ENCODE measurements at regions not wholly inside any gene's neighbourhood (a gene's known extent, or its start where the extent isn't known, plus 50 kb on each side); places are given as distances from the start of the nearest gene placed in this dataset.

- CTCF ChIA-PET: no interaction called here
These were observed 54.9 kb downstream of the NKX2-1 start for GRCh38 chr14:36465178-36465577.

DNA sequence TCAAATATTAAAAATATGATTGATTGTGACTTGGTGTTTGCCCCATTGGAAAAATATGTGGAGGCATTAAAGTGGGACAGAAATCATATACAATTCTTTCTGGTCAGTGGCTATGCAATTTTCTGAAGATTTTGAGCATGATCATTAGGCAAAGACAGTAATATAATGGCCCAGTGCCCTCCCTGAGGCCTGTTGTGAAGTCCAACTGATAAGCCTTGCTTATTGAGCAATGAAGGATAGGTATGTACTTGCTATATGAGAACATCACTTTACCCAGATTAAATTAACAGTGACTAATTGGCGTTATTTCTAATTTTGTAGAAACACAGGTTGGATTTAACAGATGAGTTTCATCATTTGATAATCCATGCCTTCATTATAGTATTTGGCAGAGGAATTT lies 57.1 kb downstream of the NKX2-1 start:
- CTCF ChIA-PET: no interaction called here
- POLR2A ChIA-PET: no interaction called here

More at GRCh38 chr14:36465178-36465577, 54.9 kb downstream of the NKX2-1 start:
- POLR2A ChIA-PET: no interaction called here

- POLR2A ChIA-PET: no interaction called here
- CTCF ChIA-PET: no interaction called here
These were observed 64.8 kb downstream of the NKX2-1 start for GRCh38 chr14:36455241-36455627.

GRCh38 chr14:36454599-36455240 lies 65.3 kb downstream of the NKX2-1 start:
- CTCF ChIA-PET: no interaction called here
- POLR2A ChIA-PET: no interaction called here

- CTCF ChIA-PET: no interaction called here
- POLR2A ChIA-PET: no interaction called here
These were observed 67.2 kb downstream of the NKX2-1 start for GRCh38 chr14:36452860-36453259.

- CTCF ChIA-PET: no interaction called here
- POLR2A ChIA-PET: no interaction called here
These were observed 68.5 kb downstream of the NKX2-1 start for GRCh38 chr14:36451310-36452065.

DNA sequence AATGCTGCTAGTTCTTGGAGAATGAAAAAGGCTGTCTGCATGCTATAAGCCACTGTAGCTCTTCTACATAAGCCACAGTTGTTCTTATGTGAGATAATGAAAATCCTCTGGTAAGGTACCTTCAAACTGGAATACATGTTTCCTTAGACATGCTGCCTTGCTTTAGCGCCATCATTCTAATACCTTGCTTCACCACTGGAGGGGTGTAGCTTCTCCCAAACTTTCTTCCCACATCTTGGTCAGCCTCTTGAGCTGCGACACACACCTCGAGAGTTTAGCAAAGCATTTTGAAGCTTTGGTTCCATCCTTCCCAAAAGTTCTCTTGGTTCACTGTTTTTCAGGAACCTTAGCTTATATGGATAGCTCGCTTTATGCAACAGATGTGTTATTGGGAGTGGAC lies 69.5 kb downstream of the NKX2-1 start:
- POLR2A ChIA-PET: no interaction called here
- CTCF ChIA-PET: no interaction called here

- CTCF ChIA-PET: no interaction called here
- POLR2A ChIA-PET: no interaction called here
These were observed 70.1 kb downstream of the NKX2-1 start for GRCh38 chr14:36449903-36450302.

- ChIA-PET CTCF (no interaction called here), POLR2A (no interaction called here)
These were observed 76.7 kb downstream of the NKX2-1 start for GRCh38 chr14:36443374-36443773.

DNA sequence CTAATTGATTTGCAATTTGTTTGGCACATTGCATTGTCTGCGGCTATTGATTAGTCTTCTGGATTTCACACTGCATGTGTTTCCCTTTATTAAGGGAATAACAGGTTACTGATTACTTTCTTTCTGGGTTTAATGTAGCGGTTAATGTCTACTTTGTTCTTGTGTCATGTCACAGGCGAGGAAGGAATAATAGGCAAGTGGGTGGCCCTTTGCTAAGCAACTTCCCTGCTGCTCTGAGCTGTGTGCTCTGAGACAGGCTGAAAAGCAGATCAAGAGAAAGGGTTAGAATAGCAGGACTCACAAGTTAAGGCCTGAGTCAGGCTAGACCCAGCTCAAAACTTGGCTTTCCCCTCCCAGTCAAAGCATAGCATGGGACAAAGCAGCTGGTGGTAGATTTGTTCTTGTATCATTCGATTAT lies 77.2 kb downstream of the NKX2-1 start:
- POLR2A ChIA-PET: no interaction called here
- CTCF ChIA-PET: no interaction called here

DNA sequence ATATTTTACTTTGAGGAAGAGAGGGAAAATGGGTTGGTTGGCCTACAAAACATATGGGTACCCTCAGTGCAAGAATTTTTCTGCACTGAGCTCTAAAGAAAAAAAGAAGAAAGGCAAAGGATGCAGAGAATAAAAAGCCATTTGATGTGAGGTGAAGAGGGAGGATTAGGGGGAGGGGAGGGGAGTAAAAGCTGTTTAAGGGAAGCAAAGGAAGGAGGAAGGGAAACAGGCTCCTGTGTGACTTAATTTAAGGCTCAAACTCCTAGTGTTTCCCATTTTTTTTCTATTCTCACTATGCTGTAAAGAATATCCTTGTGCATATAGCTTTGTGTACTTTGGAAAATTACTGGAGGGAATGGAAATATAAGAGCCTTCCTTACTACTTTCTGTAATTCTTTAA lies 78.7 kb downstream of the NKX2-1 start:
- ChIA-PET CTCF (no interaction called here), POLR2A (no interaction called here)

GRCh38 chr14:36439766-36440165 lies 80.3 kb downstream of the NKX2-1 start:
- POLR2A ChIA-PET: no interaction called here

DNA sequence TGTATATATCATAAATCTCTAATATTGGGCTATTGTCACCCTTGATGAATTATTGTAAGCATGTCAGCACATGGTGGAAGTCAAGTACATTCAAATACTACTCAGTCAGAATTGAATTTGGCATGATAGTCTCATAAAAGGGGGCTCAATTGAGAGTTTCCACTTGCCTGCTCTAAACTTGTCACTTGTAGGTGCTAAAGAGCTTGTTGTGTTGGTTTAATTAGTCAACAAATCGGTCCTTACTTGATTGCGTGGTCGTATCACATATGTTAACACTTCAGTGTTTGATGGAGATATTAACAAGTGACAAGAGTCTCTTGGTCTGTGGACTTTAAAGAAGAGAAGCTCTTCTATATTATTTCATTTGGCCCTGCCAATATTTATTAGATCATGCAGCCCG lies 81.1 kb downstream of the NKX2-1 start:
- ChIA-PET POLR2A (no interaction called here), CTCF (interaction anchor here (0.9 kb wide), 1 partner anchor 167 kb away, joined by 3 read pairs; no protein-coding TSS in a partner anchor)

More at GRCh38 chr14:36439766-36440165, 80.3 kb downstream of the NKX2-1 start:
- CTCF ChIA-PET: no interaction called here

DNA sequence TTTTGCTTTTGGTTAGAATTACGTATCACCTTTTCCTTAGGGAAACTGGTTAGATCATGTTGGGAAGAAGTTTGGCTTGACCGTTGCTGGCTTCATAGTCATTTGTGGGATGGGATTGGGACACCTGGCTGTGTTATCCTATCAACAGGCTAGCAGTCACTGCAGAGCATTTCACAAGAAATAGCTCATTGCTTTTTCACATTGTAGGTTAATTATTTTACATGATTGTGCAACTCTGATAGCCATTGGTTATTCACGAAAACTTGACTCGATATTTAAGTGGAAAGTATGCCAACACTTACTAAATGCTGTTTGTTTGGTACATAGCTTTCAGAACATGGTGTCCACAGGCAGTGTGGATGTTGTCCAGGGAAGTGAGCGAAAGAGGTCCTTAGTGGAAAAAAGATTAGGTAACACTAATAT lies 89.4 kb downstream of the NKX2-1 start:
- ChIA-PET CTCF (no interaction called here), POLR2A (no interaction called here)

GRCh38 chr14:36430169-36430568 lies 89.9 kb downstream of the NKX2-1 start:
- ChIA-PET POLR2A (no interaction called here), CTCF (no interaction called here)

DNA sequence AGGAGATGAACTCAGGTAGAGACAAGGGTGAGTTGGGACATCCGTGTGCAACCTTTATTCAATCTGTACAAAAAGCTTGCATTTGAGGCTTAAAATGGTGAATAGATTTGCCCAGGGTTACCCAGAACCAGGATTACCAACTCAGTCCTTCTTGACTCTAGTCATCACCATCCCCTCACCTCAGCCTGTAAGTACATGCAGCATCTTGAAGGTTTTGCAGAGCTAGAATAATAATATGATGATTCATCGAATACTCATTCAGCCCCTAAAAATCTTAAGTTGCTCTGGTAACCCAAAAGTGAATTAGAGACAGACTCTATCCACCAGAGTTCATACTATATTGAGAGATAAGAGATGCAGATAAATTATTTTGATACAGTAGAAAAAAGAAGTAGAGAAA lies 90.3 kb downstream of the NKX2-1 start:
- CTCF ChIA-PET: no interaction called here

DNA sequence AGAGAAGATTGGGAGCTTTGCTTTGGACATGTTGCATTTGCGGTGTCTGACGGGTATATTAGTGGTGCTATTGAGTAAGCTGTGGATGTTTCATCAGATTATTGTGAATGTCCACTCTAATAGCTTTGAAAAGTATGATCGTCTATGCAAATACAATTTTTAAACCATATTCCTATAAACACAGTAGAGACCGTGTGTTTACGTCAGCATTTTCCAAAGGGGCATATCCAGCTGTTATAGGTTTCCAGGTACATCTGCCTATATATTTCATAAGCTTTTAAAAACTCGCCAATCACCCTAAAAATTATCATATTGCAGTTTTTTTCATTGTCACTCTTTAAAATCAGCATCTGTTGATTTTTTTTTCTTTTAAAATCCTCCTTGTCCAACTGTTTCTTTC lies 91.7 kb downstream of the NKX2-1 start:
- POLR2A ChIA-PET: no interaction called here

More for the DNA sequence above, 90.3 kb downstream of the NKX2-1 start:
- POLR2A ChIA-PET: no interaction called here

DNA sequence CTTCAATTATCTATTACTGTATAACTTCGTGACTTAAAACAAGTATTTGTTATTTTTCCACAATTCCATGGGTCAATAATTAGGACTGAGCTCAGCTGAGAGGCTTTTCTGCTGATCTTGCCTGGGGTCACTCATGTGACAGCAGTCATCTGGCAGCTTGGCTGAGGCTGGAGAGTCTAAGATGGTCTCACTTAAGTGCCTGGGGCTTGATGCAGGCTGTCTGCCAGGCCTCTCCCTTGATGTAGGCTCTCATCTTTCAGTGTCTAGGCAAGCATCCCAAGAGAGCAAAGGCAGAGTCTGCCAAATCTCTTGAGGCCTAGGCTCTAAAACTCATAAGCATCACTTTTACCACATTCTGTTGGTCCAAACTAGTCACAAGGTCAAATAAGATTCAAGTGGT lies 93.2 kb downstream of the NKX2-1 start:
- ChIA-PET POLR2A (no interaction called here), CTCF (no interaction called here)

More for the DNA sequence above, 91.7 kb downstream of the NKX2-1 start:
- CTCF ChIA-PET: no interaction called here

DNA sequence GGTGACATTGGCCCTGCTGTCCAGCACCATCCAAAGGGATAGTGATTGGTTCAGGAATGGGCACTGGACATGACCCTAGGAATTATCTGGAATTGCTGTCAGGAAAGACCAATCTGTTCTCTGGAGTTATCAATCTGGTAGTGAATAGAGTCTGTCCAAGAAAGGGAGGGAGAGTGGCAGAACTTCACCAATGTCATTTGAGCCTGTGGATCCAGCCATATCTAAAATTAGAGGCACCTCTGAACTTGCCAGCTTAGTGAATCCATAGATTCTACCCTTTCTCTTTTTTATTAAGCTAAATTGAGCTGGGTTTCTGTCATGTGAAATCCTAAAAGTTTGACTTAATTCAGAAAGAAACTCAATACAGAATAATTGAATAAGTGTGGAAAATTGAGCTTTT lies 93.9 kb downstream of the NKX2-1 start:
- CTCF ChIA-PET: no interaction called here
- POLR2A ChIA-PET: no interaction called here

DNA sequence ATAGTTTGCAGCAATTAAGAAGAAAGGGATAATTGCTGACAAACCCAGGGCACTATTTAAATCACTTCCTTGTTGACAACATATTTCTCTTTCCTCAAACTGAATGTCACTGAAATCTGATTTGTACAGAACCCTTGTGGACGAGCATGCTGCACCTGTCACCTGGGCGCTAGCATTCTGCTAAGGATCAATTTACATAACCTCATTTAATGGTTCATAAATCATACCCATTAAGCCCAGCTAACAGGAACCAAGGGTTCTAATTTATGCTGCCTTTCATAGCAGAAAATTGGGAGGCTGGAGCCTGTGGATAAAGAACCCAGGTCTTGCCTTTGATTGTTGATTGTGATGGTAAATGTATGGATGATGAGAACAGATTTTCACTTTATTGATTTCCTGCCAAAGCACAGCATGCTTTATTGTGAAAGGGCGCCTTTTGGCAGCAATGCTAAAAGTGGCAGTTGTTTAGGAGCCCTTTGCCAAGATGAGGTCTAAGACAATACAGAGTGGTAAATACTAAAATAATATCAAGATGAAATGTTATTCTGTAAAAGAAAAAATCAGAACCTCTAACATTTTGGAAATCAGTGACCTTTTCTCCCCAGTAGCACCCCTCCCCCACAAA lies 95.4 kb downstream of the NKX2-1 start:
- CTCF ChIA-PET: no interaction called here
- POLR2A ChIA-PET: no interaction called here

- ChIA-PET CTCF (no interaction called here), POLR2A (no interaction called here)
These were observed 96.6 kb downstream of the NKX2-1 start for GRCh38 chr14:36423430-36423829.
